Fibroblast of the conjunctiva (primary cell): ENCODE measurements at regions not wholly inside any gene's neighbourhood (a gene's known extent, or its start where the extent isn't known, plus 50 kb on each side); places are given as distances from the start of the nearest gene placed in this dataset.
"Not testable (repeated sequence)": the region's sequence is repeated elsewhere in the genome, so short reads cannot be mapped to it uniquely, and the experiment has no call there.

ENCODE experiments used
- DNase-seq: peaks from one replicate; pipeline ENCODE4 v3.0.0-alpha.2; 2010; ENCODE audit warnings: low read depth

GRCh38 chr2:48190230-48190629 lies 124.3 kb upstream of the FOXN2 start:
- DNase-seq = no peak

- DNase-seq = no peak
Observed at GRCh38 chr2:48194641-48195040, 119.8 kb upstream of the FOXN2 start.

GRCh38 chr2:48195169-48195568 lies 119.3 kb upstream of the FOXN2 start:
- no peak for DNase-seq

DNA sequence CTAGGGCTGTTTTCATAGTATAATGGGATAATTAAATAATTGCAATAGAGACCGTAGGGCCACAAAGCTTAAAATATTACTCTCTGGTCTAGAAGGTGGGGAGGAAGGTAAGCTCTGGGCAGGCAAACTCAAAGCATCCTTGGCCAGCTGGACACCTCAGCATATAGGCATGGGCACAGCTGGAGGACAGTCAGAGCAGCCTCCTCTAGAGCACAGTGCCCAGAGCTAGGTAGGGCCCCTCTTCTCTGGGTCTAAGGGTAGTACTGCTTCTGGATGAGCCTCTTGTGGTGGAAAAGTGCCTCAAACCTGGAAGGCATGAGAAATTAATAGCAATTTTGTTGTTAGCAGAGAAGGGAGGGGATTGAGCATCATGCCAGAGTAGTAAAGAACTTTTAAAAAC lies 116.9 kb upstream of the FOXN2 start:
- no peak for DNase-seq

- DNase-seq = no peak
Observed at GRCh38 chr2:48198371-48198770, 116.1 kb upstream of the FOXN2 start.

- no peak for DNase-seq
Observed at GRCh38 chr2:48199070-48199469, 115.4 kb upstream of the FOXN2 start.

DNA sequence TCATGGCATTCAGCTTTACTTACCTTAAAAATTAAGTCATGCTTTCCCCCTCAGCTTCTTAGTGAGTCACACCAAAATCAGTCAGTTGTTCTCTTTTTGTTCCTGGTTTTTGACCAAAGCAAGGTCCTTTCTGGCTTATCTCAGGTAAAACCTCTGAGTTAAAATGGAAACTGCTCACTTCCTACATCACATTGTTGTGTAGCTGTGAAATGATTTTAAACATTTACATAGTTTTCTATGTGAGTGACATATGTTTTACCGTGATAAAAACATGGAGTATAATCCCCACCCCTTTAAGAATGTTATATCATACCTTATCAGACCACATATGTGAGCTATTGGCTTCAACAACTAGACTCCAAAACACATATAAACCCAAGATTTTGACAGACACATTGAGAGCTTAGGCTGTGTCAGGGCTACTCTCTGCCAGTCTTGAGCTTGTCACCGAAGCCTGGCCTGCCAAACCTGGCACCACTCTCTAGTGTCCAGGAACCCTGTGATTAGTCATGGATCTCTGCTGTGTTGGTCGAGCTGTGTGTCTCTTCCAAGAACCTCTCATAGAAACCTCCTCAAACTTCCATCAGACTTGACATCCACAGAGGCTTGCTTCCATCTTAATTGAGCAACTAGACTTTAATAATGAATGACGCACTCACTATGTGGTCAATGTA lies 113.7 kb upstream of the FOXN2 start:
- no peak for DNase-seq

DNA sequence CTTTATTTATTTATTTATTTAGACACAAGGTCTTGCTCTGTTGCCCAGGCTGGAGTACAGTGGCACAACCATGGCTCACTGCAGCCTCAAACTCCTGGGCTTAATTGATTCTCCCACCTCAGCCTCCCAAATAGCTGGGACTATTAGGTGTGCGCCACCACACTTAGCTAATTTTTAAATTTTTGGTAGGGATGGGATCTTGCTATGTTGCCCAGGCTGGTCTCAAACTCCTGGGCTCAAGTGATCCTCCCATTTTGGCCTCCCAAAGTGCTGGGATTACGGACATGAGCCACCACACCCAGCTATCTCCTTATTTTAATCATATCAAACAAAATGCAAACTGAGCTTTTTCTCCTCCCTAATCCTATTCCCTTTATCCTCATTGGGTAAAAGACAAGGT lies 113.0 kb upstream of the FOXN2 start:
- DNase-seq = not testable (repeated sequence)

GRCh38 chr2:48202863-48203642 lies 111.4 kb upstream of the FOXN2 start:
- no peak for DNase-seq

- no peak for DNase-seq
Observed at GRCh38 chr2:48203668-48204067, 110.8 kb upstream of the FOXN2 start.

GRCh38 chr2:48204750-48205136 lies 109.7 kb upstream of the FOXN2 start:
- DNase-seq = no peak

- DNase-seq = no peak
Observed at GRCh38 chr2:48205137-48205798, 109.2 kb upstream of the FOXN2 start.

DNA sequence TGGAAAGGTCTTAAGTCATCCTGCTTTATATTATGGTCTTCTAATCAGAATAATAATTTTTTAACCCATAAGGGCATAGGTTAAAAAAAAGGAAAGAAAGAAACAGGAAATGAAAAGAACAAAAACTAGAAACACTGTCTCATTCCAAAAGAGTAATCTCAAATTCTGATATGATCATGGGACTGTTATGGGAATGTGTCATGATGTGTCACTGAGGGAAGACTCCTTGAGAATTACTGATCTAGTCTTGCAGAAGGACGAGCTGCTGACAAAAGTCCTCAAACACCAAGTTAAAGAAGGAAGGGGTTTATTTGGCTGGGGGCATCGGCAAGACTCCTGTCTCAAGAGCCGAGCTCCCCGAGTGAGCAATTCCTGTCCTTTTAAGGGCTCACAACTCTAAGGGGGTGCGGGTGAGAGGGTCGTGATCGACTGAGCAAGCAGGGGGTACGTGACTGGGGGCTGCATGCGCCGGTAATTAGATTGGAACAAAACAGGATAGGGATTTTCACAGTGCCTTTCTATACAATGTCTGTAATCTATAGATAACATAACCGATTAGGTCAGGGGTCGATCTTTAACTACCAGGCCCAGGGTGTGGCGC lies 108.3 kb upstream of the FOXN2 start:
- not testable (repeated sequence) for DNase-seq

GRCh38 chr2:48207201-48207641 lies 107.3 kb upstream of the FOXN2 start:
- DNase-seq = no peak

- DNase-seq = no peak
Observed at GRCh38 chr2:48207851-48208250, 106.6 kb upstream of the FOXN2 start.

GRCh38 chr2:48209214-48209885 lies 105.1 kb upstream of the FOXN2 start:
- DNase-seq = no peak

- no peak for DNase-seq
Observed at GRCh38 chr2:48210189-48210588, 104.3 kb upstream of the FOXN2 start.

GRCh38 chr2:48213646-48214045 lies 100.8 kb upstream of the FOXN2 start:
- DNase-seq = no peak

- DNase-seq = no peak
Observed at GRCh38 chr2:48218169-48218568, 96.3 kb upstream of the FOXN2 start.

- no peak for DNase-seq
Observed at GRCh38 chr2:48219234-48219554, 95.3 kb upstream of the FOXN2 start.

GRCh38 chr2:48219555-48220436 lies 94.7 kb upstream of the FOXN2 start:
- no peak for DNase-seq
